RWPE2 (cell line): ENCODE measurements at regions not wholly inside any gene's neighbourhood (a gene's known extent, or its start where the extent isn't known, plus 50 kb on each side); places are given as distances from the start of the nearest gene placed in this dataset.

Source experiments
- ATAC-seq: fragments of 200-7000 bp; cut with Tn5 transposase; 3 replicates; pipeline ENCODE4 v1.9.1; 2021; ENCODE audit warnings: low read depth
- DNase-seq: peaks from one replicate; pipeline ENCODE4 v3.0.0-alpha.2; 2020; ENCODE audit warnings: low spot score
- H3K27ac ChIP-seq: fragments of 450-650 bp; 2 replicates; pipeline ENCODE4 v1.5.1; 2017; ENCODE audit warnings: mild to moderate bottlenecking; ENCODE audit not compliant: poor library complexity, severe bottlenecking
- H3K27me3 ChIP-seq: fragments of 250-450 bp; sonication (Bioruptor Pico); 2 replicates; pipeline ENCODE4 v1.5.1; 2021; ENCODE audit warnings: mild to moderate bottlenecking, moderate library complexity; ENCODE audit not compliant: insufficient read depth, poor library complexity, severe bottlenecking
- H3K36me3 ChIP-seq: fragments of 250-450 bp; sonication (Bioruptor Pico); 2 replicates; pipeline ENCODE4 v1.5.1; 2020; ENCODE audit warnings: low read depth, mild to moderate bottlenecking, moderate library complexity
- H3K4me1 ChIP-seq: fragments of 250-450 bp; sonication (Bioruptor Pico); 2 replicates; pipeline ENCODE4 v1.5.1; 2021; ENCODE audit warnings: mild to moderate bottlenecking, moderate library complexity; ENCODE audit not compliant: insufficient read depth, poor library complexity, severe bottlenecking
- H3K4me3 ChIP-seq: fragments of 250-450 bp; sonication (Bioruptor Pico); 2 replicates; pipeline ENCODE4 v1.5.1; 2021; ENCODE audit warnings: mild to moderate bottlenecking, moderate library complexity; ENCODE audit not compliant: severe bottlenecking
- H3K9me3 ChIP-seq: fragments of 250-450 bp; sonication (Bioruptor Pico); 2 replicates; pipeline ENCODE4 v1.5.1; 2021; ENCODE audit warnings: mild to moderate bottlenecking, moderate library complexity; ENCODE audit not compliant: severe bottlenecking
- TF ChIP-seq, protein P1 (sequence below): fragments of 450-650 bp; IDR thresholded peaks from one replicate; pipeline ENCODE4 v1.5.1; 2017; ENCODE audit warnings: mild to moderate bottlenecking, moderate library complexity; ENCODE audit not compliant: poor library complexity, severe bottlenecking

DNA sequence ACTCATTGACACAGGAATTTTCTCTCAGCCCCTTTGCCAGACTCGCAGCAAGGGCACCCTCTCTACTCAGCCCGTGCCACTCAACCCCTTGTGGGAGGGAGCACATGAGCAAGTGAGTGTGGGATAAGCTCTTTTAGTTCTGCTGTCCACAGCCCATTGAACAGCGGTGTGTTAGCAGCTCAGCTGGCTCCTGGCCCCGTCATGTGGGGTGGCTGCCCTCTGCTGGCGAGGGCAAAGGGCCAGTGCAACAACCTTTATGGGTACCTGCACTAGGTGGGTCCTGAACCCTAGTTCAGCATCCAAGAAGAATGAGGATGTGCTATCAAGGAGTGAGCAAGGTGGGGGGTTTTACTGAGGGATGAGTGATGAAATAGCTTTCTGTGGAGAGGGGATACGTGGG is 85.0 kb upstream of the ZNF81 start:
- TF ChIP-seq, protein P1, sequence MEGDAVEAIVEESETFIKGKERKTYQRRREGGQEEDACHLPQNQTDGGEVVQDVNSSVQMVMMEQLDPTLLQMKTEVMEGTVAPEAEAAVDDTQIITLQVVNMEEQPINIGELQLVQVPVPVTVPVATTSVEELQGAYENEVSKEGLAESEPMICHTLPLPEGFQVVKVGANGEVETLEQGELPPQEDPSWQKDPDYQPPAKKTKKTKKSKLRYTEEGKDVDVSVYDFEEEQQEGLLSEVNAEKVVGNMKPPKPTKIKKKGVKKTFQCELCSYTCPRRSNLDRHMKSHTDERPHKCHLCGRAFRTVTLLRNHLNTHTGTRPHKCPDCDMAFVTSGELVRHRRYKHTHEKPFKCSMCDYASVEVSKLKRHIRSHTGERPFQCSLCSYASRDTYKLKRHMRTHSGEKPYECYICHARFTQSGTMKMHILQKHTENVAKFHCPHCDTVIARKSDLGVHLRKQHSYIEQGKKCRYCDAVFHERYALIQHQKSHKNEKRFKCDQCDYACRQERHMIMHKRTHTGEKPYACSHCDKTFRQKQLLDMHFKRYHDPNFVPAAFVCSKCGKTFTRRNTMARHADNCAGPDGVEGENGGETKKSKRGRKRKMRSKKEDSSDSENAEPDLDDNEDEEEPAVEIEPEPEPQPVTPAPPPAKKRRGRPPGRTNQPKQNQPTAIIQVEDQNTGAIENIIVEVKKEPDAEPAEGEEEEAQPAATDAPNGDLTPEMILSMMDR: peak; percentile 42
- no peak for DNase-seq
- Histone ChIP-seq H3K27ac (no peak overlapping the region), H3K9me3 (no peaks in the 10 kb centered on the region), H3K36me3 (no peaks in the 10 kb centered on the region), H3K4me1 (no peaks in the 10 kb centered on the region), H3K27me3 (no peaks in the 10 kb centered on the region), H3K4me3 (no peak overlapping the region)
- peak; percentile 79 for ATAC-seq

GRCh38 chrX:47749185-47749967 is 87.3 kb upstream of the ZNF81 start:
- H3K4me1 ChIP-seq: no peaks in the 10 kb centered on the region
- no peak for ATAC-seq
- no peaks in the 10 kb centered on the region for H3K27me3 ChIP-seq
- H3K9me3 ChIP-seq: no peaks in the 10 kb centered on the region
- H3K27ac ChIP-seq: no peak overlapping the region
- DNase-seq: no peak
- H3K36me3 ChIP-seq: no peaks in the 10 kb centered on the region
- TF ChIP-seq, protein P1: no peak
- H3K4me3 ChIP-seq: no peak overlapping the region

DNA sequence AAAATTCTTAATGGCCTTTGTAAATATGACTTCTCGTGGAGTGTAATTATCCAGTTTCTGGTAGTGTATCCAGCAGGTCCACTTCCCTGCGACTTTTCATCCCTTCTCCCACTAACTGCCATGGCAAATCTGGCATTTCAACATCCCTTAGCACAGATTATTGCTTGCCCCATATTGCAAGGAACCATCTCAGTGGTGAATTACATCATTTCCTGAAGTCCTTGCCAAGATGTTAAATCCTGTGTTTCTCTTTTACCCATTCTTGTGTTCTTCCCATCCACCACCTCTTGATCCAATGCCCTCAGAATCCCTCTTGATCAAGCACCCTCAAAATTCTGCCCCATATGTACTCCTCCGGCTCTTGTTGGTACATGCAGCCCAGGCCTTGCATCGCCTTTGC is 88.1 kb upstream of the ZNF81 start:
- no peaks in the 10 kb centered on the region for H3K9me3 ChIP-seq
- no peak for DNase-seq
- no peak overlapping the region for H3K27ac ChIP-seq
- no peaks in the 10 kb centered on the region for H3K4me1 ChIP-seq
- H3K36me3 ChIP-seq: no peaks in the 10 kb centered on the region
- H3K4me3 ChIP-seq: no peak overlapping the region
- H3K27me3 ChIP-seq: no peaks in the 10 kb centered on the region
- TF ChIP-seq, protein P1: no peak
- no peak for ATAC-seq

- H3K4me1 ChIP-seq: no peaks in the 10 kb centered on the region
- ATAC-seq: no peak
- DNase-seq: no peak
Observed at GRCh38 chrX:47746446-47746845, 87.5 kb upstream of the UXT start.

More at GRCh38 chrX:47746446-47746845, 87.5 kb upstream of the UXT start:
- Histone ChIP-seq H3K27me3 (no peaks in the 10 kb centered on the region), H3K27ac (no peak overlapping the region), H3K36me3 (no peaks in the 10 kb centered on the region), H3K9me3 (no peaks in the 10 kb centered on the region), H3K4me3 (no peak overlapping the region)
- TF ChIP-seq, protein P1: no peak
